GM12873 (cell line): ENCODE measurements at regions not wholly inside any gene's neighbourhood (a gene's known extent, or its start where the extent isn't known, plus 50 kb on each side); places are given as distances from the start of the nearest gene placed in this dataset.

Source experiments
- CTCF ChIP-seq: IDR thresholded peaks from 2 replicates; pipeline ENCODE4 v1.5.1; 2012; ENCODE audit warnings: low read depth, mild to moderate bottlenecking, moderate library complexity, low read length, control low read depth; ENCODE audit not compliant: insufficient read depth; ENCODE audit errors: missing control alignments

- TF ChIP-seq CTCF, result no peak
Observed at GRCh38 chr2:164084066-164084465, 348.3 kb upstream of the FIGN start.

GRCh38 chr2:164080486-164080885, 344.7 kb upstream of the FIGN start:
- no peak for TF ChIP-seq CTCF

DNA sequence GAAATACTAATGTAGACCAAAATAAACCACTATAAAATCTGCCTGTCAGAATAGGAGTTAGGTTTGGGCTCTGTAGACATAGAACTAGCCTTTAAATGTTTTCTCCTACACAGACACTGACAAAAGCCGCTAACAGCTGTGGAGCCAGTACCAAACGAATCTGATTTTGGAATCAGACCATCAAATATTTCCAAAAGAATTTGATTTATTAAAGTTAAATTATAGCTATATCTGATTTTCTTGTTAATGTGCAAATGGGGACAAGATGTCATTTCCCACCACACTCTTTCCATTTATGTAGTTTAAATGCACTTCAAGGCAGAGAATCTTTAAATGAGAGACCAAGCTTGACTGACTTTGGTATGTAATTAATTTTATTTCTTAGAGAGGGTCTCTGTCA, 343.4 kb upstream of the FIGN start:
- no peak for TF ChIP-seq CTCF

GRCh38 chr2:164078421-164078820, 342.6 kb upstream of the FIGN start:
- no peak for TF ChIP-seq CTCF

GRCh38 chr2:164073101-164074074, 337.6 kb upstream of the FIGN start:
- no peak for TF ChIP-seq CTCF

DNA sequence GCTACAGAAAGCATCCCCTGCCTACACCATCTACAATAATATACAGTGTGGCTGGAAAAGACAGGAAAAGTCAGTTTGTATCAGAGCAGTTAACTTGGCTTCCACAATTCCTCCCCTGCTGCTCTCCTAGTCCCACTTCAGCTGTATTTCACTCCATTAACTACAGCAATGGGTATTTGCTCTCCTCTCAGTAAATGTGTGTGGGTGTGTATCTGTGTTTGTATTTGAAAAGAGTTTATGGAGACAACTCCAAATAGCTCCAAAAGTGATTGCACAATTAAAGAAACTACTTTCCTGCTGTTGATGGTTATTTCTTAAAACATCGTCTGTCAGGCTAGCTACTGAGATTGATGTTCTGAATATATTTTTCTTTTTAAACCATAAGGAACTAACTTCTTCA, 333.7 kb upstream of the FIGN start:
- TF ChIP-seq CTCF, result no peak

DNA sequence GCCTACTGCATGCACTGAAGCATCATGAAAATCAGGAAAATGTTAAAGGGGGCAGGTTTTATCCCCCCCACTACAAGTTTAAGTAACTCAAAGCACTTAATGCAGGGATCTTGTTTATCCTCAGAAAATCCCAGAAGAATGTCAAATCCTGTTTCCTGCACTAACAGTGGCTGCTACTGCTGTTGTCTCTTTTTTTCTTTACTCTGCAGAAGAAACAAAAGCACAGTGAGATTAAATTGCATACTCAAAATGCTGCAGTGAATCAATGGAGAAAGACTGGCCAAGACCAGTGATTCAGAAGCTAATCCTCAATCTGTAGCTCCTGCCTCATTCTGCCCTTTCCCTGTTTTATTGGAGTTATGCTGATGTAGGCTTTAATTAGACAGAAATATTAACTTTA, 332.3 kb upstream of the FIGN start:
- TF ChIP-seq CTCF, result no peak
